SKM-1 (cell line): ENCODE measurements at regions not wholly inside any gene's neighbourhood (a gene's known extent, or its start where the extent isn't known, plus 50 kb on each side); places are given as distances from the start of the nearest gene placed in this dataset.

Experiments
- DNase-seq: peaks from one replicate; lab custom pipeline; 2025; ENCODE audit not compliant: unreplicated experiment; lab: John Stamatoyannopoulos, UW

DNA sequence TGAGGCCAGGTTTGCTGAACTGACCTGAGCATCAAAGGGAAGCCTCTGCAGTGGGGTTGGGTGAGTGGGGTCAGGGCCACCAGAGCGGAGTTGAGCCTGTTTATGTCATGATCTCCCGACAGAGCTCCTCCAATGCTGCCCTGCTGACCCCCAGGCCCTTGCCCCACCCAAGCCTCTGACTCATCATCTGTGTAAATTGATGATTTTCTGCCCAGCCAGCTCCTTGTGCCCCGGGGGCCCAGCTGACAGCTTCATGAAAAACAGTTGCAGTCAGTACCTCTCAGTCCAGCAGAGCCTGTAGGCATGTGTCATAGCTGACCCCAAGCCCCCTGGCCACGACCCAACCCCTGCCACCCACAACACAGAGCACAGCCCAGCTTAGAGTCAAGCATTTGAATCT lies 134.9 kb downstream of the CCT6B start:
- DNase-seq: no peak

DNA sequence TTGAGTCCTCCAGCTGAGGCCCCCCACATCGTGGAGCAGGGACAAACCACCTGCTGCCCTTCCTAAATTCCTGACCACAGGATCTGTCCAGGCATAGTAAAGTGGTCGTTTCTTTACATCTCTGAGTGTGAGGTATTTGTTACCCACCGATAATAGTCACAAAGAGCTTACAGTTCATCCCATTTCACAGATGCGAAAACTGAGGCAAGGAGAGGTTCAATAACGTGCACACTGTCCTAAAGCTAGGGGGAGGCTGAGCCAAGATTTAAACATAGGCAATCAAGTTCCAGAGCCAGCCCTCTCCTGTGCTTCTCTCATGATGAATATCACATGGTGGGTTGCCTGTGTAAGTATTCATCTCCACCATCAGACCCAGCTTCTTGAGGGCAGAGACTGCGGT lies 135.4 kb downstream of the CCT6B start:
- no peak for DNase-seq

DNA sequence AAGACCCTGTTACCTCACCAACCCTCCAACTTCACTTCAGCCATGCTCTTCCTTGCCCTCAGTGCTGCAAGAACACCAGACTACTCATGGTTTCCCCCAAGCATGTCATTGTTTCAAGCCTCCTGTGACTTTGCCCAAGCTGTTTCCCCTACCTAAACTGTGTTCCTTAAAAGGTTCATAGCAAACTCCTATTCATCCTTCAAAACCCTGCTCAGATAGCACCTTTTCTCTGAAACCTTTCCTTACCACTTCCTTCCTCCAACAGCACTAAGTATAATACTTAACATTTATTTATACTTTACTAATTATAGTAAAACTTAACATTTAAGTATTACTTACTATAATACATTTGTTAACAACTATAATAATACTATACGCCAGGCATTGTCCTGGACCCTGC lies 136.2 kb downstream of the CCT6B start:
- no peak for DNase-seq

DNA sequence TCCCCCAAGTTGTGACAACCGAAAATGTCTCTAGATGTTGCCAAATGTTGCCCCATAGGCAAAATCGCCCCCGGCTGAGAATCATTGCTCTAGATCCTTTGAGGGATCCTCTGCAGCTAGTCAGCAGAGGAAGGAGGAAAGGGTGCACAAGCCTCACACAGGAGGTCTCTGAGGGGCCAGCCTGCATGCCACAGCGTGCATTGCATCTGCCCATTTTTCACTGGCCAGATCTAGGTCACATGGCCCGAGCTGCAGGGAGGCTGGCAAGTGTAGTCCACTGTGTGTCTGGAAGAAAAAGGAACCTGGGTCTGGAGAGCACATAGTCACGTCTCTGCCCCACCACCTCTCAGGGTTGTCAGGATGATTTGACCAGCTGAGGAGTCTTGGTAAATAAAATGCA lies 138.2 kb downstream of the CCT6B start:
- no peak for DNase-seq

DNA sequence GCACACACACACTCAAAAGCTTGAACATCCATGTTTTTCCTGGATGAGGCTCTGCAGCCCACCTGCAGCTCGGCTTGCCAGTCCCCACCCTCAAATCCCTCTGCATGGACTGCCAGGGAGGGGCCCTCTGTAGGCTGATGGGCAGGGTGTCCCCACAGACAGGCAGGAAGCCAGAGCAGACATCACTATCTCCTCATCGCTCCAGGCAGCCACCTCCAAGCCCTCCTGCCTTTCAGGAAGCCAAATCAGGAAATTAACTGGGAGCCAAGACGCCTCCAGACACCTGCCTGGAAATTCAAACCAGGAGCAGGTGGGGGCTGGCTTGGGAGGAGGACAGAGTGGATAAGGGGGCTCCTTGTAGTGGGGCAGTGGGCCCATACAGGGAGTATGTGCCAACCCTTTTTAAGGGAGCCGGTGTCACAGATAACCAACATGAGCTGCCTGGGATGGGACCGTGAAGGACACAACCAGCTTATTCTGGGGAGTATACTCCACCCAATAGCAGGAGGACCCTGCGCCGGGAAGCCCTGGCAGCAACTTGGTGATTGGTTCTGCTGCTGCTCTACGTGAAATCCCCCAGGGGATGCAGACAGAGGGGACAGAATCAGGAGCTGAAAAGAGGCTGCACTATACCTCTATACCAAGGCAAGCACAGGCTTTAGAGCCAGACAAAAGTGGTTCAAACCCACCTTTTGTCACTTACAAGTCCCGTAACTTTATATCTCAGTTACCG lies 139.1 kb downstream of the CCT6B start:
- no peak for DNase-seq

DNA sequence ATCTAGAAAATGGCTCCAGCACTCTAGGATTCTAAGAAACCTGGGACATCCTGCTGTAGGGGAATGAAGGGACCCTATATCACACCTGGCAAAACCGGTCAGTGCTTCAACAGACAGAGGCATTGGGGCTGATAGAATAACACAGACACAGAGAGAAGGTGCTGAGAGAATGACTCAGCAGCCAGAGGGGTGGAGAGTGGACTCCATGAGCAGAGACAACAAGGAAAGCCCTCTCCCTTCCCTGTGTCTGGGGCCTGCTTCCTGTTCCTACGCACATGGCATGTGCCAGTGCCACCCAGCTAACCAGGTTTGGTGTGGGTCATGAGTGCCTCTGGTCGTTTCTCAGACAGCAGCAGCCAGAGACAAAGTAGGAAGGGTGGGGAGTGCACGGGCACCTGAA lies 140.3 kb downstream of the CCT6B start:
- DNase-seq: no peak

DNA sequence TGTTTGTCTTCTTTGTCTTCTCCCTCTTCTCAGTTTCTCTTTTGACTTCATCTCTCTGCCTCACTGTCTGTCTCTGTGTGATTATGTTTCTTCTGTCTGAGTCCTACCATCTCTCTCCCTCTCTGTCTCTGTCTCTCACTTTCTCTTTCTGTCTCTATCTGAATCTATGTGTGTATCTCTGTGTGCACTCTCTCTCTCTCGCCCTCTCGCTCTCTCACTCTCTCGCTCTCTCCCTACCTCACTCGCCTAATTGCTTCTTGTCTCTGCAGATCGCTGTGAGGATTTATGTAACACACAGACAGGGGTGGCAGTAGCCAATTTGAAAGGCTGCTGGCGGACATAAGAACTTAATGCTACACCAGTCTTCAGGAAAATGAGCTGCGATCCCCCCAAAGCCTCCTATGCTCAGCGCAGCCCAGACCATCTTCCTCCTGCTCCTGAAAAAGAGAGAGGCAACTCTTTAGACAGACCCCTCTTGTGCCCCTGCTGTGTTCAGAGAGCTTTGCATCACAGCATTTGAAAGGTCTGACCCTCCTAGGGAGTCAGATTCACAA lies 140.9 kb downstream of the CCT6B start:
- no peak for DNase-seq

DNA sequence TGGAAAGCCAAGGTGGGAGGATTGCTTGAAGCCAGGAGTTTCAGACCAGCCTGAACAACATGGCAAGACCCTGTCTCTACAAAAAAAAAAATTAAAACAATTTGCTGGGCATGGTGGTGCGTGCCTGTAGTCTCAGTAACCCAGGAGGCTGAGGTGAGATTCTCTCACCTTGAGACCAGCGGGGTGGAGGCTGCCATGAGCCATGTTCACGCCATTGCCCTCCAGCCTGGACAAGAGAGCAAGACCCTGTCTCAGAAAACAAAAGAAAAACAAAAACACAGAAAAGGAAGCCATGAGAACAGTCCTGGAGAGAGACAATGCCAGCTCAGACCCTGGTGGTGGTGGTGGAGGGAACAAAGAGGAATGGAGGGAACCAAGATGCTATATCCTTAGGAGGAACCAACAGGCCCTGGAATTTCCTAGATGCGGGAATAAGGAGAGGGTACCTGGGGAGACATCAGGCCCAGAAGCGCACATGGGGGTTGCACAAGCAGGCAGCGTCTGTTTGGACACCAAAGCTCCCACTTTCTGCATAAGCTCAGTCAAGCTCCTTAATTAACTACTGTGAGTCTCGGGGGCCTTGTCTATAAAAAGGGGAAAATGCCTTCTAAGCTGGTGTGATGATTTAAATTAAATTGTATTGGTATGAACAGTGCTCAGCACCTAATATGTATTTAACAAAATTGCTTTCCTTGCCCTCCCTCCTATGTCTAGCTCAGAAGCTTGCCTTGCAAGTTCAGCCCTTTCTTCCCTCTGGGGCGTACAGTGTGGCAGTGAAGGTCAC lies 143.8 kb downstream of the CCT6B start:
- no peak for DNase-seq

DNA sequence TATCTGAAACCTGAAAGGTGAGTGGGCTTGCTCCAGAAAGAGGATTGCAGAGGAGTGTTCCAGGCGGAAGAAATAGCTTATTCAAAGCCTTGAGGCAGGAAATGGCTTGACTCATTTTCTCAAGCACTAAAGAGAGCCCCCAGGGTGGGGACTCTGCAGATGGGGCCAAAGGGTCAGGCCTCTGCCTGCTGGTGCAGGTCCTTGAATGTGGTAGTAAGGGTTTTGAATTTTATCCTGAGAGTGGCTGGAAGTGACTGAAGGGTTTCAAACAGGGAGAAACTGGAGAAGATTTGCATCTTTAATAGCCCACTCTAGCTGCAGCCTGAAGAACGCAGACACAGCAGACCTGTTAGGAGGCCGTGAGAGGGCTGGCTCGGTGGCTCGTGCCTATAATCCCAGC lies 144.4 kb downstream of the CCT6B start:
- no peak for DNase-seq

DNA sequence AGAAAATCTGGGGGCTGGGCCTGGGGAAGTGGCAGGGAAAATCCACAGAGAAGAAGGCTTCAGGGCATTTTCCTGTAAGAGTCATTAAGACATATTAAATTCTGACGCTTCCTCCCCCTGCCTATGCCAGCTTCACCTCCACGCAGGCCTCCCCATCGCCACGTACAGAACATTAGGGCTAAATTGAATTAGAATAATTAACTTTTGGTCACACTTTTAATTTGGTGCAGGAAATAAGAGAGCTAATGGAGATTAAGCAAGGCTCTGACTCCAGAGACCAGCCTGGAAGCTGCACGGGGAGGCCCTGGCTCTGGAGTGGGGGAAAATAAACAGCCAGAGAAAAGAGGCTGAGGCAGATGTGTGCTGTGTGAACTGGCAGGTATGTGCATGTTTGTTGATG lies 148.0 kb downstream of the CCT6B start:
- DNase-seq: no peak

DNA sequence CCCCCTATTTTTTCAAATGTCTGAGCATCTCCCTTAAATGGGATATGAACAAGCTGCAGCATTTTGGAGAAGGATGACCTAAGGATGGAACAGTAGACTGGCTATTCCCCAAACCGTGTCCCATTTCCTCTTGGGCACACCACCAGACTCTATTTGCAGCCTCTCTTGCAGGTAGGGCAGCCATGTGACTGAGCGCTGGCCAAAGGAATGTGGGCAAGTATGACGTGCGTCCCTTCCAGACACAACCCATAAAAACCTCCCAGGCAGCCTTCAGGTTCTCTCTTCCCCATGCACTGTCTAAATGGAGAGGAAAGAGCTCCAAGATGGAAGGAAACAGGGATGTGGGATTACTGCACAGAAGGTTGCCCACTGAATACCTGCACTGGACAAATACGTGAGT lies 149.7 kb downstream of the CCT6B start:
- no peak for DNase-seq

DNA sequence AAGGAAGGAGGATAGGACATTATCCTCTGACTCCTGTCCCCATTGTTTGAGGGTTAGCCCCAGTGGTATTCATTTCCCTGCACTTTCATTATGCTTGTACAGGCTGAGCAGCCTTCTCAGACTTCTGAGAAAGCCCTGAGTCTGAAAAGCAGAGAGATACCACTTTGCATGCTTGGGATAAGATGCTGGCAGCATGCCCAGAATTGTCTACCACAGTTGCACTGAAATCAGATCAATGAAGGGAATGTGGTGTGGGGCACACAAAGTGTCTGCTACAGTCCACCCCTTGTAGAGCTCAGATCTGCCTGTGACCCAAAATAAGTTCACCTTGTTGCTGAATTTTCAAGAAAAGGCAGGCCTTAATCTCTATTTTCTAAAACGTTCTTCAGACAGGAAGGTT lies 160.6 kb downstream of the CCT6B start:
- DNase-seq: no peak

DNA sequence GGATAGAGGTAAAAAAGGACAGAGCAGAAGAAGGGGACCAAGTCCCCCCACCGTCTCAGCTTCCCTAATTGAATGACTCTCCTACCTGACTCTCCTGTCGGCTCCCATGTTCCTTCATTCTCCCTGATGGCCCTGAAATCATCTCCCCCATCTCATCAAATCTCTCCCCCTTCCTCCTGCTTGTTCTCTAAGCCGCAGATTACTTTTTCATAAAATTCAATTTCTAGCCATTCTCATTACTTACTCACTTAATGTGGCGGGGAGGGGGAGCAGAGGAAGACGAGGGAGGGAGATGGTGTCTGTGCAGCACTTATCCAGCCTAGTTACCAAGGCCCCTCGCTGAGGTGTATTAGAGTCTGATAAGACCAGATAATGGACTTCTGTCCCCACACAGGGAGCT lies 161.5 kb downstream of the CCT6B start:
- DNase-seq: no peak

DNA sequence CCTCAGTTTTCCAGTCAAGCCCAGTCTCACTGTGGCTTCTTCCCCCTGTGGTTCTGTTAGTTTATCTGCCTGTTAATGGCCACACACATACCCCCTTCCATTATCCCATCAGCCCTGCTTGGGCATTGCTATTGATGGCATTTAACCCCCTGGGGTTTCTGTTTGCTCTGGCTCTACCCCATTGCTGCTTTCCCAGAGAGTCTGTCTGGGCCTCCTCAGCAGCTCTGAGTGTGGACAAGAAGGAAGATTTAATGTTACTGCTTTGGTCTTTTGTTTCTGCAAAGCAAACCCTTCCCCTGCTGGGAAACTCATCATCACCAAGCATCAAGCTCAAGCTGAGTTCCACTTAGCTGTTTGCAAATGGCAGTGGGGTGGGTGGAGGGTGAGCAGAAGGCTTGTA lies 162.7 kb downstream of the CCT6B start:
- DNase-seq: no peak

DNA sequence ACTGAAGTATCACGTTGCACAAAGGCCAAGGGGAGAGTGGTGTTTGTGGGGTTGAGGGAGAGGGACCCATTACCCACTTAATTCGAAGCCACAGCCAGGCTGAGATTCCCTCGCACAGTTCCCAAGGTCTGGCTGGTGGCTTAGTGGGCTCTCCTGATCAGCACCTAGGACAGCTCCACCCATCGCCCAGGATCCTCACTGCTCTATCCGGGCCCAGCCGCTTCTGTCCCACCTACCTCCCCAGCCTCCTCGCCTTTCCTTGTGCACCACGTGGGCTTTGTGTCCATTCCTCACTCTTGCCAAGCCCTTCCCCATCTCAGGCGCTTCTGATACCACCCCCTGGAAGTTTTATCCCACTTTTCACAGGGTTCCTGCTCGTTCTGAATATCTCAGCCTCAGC lies 163.5 kb downstream of the CCT6B start:
- DNase-seq: no peak

DNA sequence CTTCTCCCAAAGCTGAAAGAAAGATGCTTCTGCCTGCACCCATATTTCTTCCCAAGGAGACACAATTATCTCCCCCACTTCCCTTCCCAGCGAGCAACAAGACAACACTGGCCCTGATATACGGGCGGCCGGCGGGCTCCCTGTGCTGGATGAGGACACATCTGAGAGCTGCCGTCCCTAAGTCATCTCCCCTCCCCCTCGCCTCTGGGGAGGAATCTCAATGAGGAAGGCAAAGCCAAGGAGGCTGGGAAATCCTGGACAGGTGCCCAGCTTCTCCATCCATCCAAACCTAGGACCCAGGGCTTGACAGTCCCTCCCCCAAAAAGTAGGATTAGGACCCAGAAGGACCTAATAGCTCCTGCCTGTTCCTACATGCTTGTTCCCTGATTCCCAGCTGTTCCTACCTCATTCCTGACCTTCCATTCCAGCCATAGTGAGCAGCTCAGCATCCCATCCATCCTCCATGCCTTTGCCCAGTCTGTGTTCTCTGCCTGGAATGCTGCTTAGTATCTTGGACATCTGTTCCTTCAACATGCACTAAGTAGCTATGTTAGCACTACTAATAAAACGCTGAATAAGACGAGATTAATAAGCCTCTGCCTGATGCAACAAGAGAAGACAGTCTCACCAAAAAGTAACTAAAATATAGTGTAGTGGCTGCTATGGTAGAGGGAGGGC lies 167.9 kb downstream of the CCT6B start:
- no peak for DNase-seq

DNA sequence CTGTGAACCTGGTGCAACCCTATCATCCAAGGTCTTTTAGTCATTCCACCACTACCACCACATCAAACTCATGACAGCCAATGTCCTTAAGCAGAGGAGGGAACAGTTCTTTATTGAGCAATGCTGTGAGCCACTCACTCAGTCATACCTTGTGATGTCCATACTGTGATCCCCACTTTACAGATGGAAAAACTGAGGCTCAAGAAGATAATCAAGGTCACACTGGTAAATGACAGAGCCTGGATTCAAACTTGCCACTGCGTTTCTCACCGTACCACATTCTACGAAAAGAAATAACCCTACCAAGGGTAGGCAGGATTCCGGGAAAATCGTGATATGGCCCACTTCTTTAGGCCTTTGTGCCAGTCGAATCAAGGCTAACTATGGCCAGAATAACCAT lies 172.6 kb downstream of the CCT6B start:
- DNase-seq: no peak

DNA sequence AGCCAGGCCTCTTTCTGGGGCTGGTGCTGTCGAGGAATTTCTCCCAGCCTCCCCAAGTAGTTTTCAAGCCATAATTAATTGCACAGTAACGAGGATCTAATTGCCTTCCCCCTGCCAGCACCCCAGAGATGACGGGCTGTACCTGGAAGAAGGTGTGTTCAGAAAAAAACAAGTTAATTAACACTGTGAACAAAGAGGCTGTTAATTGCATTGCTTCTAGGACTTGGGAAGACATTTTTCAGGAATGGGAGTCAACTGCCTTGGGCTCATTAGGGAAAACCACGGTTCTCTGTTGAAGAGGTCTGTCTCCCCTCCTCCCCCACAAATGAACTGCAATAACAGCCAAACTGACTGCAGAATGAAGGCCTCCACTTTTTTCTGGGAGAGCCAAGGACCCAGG lies 176.7 kb downstream of the CCT6B start:
- DNase-seq: no peak

DNA sequence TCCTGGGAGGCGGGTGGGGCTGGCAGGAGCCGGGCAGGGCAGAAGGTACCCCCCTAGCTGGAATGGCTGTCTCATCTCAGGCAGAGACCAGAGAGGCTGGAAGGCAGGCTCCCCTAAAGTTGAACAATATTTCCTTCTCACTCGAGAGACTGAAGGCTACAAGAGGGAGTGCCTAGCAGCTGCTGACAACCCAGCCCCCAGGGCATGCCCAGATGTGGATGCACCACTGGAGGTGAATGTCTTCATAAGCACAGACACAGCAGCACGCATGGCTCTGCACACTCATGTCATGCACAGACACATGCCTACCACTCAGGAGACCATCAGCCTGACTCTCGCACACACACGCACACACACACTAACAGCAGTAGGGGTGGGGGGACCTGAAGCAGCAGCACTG lies 179.0 kb downstream of the CCT6B start:
- DNase-seq: no peak

DNA sequence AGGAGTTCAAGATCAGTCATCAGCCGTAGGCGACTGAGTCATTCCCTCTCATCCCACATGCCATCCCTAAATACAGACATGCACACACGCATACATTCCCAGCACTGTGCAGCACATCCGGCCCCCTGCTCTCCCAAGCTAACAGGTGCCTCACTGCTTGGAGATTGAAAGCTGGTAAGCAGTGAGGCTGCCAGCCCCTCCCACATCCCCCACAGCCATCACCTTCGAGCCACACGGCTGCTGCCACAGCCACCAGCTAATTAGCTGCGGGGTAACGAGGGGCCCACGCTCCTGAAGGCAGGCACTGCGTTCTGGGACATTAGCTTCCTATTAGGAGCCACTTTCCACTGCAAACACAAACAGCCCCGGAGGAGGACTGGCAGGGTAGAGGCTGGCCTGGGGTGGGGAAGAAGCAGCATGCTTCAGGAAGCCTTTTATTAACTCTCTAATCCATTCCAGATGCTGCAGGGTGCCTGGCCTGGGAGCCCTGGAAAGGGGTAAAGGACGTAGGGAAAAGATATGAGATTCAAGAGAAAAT lies 179.6 kb downstream of the CCT6B start:
- no peak for DNase-seq

DNA sequence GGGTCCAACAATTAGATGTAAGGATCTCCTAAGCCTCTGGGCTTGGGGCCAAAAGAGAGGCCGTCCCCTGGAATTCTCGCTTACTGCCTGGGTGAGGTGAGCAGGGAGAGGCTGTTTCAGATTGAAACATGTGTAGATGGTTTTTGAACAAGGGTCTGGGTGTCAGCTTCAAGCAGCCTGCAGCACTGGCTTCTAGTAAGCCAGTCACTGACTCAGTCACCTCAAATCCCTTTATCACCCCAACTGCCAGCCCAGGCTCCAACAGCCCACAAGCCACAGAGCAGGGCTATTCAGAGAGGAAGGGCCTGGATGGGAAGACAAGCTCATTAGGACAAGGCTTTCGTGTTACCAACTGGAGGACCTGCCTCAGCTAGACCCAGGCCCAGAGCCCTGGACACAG lies 180.2 kb downstream of the CCT6B start:
- no peak for DNase-seq

DNA sequence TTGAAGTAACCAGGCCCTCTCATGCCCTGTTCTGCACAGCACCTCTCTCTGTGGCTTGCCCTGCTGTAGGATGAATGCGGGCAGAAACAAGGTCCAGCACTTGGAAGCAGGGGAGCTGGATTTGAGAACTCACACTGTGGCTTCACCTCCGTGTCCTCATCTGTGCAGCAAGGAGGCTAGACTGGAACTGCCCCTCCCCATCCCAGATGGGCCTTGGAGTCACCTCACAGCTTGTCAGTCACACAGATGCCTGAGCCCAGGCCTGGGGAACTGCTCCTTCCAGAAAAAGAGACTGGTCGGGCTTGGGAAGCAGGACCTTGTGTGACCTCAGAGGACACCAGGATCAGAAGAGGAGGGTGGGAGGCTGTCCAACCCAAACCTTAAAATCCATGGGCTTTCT lies 180.8 kb downstream of the CCT6B start:
- no peak for DNase-seq
